Skeletal muscle tissue (tissue), 3 donors: ENCODE measurements at regions not wholly inside any gene's neighbourhood (a gene's known extent, or its start where the extent isn't known, plus 50 kb on each side); places are given as distances from the start of the nearest gene placed in this dataset.

Experiments used
- H3K27ac ChIP-seq: one replicate; pipeline ENCODE4 v1.7.0; 2013; ENCODE audit warnings: mild to moderate bottlenecking, low read depth, low read length, inconsistent platforms
- H3K27me3 ChIP-seq, 3 donors: one replicate each; pipeline ENCODE4 v1.7.0; 2013; ENCODE audit warnings: low read length in 3 of 3; ENCODE audit not compliant: control insufficient read depth in 3 of 3, insufficient read depth in 3 of 3
- H3K36me3 ChIP-seq, 3 donors: one replicate each; pipeline ENCODE4 v1.7.0; 2013; ENCODE audit warnings: low read length in 3 of 3; ENCODE audit not compliant: control insufficient read depth in 3 of 3, insufficient read depth in 3 of 3
- H3K4me1 ChIP-seq, 3 donors: one replicate each; pipeline ENCODE4 v1.7.0; 2013; ENCODE audit warnings: low read length in 3 of 3, mild to moderate bottlenecking in 3 of 3; ENCODE audit not compliant: control insufficient read depth in 3 of 3, insufficient read depth in 3 of 3
- H3K4me3 ChIP-seq, 3 donors: one replicate each; pipeline ENCODE4 v1.7.0; 2013; ENCODE audit warnings: low read length in 3 of 3
- H3K9ac ChIP-seq, 3 donors: one replicate each; pipeline ENCODE4 v1.7.0; 2013; ENCODE audit warnings: low read length in 3 of 3, mild to moderate bottlenecking in 3 of 3, moderate library complexity in 2 of 3, low read depth in 1 of 3
- H3K9me3 ChIP-seq, 3 donors: one replicate each; pipeline ENCODE4 v1.7.0; 2013; ENCODE audit warnings: low read length in 3 of 3; ENCODE audit not compliant: control insufficient read depth in 3 of 3
- donor health status: Osteomylitis.

- Histone ChIP-seq H3K27me3 (no peaks in the 10 kb centered on the region), H3K4me3 (no peak overlapping the region), H3K4me1 (no peaks in the 10 kb centered on the region), H3K9ac (no peak overlapping the region), H3K36me3 (no peaks in the 10 kb centered on the region), H3K9me3 (no peaks in the 10 kb centered on the region), H3K27ac (no peak overlapping the region)
These were observed 580.3 kb upstream of the TMEFF2 start for GRCh38 chr2:192775011-192775410.

- H3K4me1 ChIP-seq, result no peaks in the 10 kb centered on the region
- no peak overlapping the region for H3K4me3 ChIP-seq
- no peak overlapping the region for H3K9ac ChIP-seq
- H3K27ac ChIP-seq, result no peak overlapping the region
- no peaks in the 10 kb centered on the region for H3K27me3 ChIP-seq
- no peaks in the 10 kb centered on the region for H3K9me3 ChIP-seq
- H3K36me3 ChIP-seq, result no peaks in the 10 kb centered on the region
These were observed 578.3 kb upstream of the TMEFF2 start for GRCh38 chr2:192773044-192773443.

GRCh38 chr2:192749611-192750200 is 555.0 kb upstream of the TMEFF2 start:
- H3K36me3 ChIP-seq, result no peaks in the 10 kb centered on the region

GRCh38 chr2:192741889-192742288 is 547.2 kb upstream of the TMEFF2 start:
- H3K9ac ChIP-seq, result no peak overlapping the region
- H3K4me3 ChIP-seq, result no peak overlapping the region
- no peaks in the 10 kb centered on the region for H3K36me3 ChIP-seq
- H3K9me3 ChIP-seq, result no peaks in the 10 kb centered on the region
- H3K4me1 ChIP-seq, result no peaks in the 10 kb centered on the region
- no peaks in the 10 kb centered on the region for H3K27me3 ChIP-seq
- no peak overlapping the region for H3K27ac ChIP-seq

More at GRCh38 chr2:192749611-192750200, 555.0 kb upstream of the TMEFF2 start:
- Histone ChIP-seq H3K9ac (no peak overlapping the region), H3K27me3 (no peaks in the 10 kb centered on the region), H3K4me1 (no peaks in the 10 kb centered on the region), H3K9me3 (peaks cover 0 to 1% (median 0%) of the 10 kb centered on the region in 3 donors), H3K27ac (no peak overlapping the region), H3K4me3 (no peak overlapping the region)

- Histone ChIP-seq H3K27ac (no peak overlapping the region), H3K9me3 (no peaks in the 10 kb centered on the region), H3K4me3 (no peak overlapping the region), H3K9ac (no peak overlapping the region), H3K4me1 (no peaks in the 10 kb centered on the region), H3K27me3 (no peaks in the 10 kb centered on the region), H3K36me3 (no peaks in the 10 kb centered on the region)
These were observed 540.7 kb upstream of the TMEFF2 start for GRCh38 chr2:192735447-192735846.

- Histone ChIP-seq H3K27me3 (no peaks in the 10 kb centered on the region), H3K4me3 (no peak overlapping the region), H3K36me3 (no peaks in the 10 kb centered on the region)
These were observed 534.6 kb upstream of the TMEFF2 start for GRCh38 chr2:192729369-192729768.

GRCh38 chr2:192725991-192726390 is 531.3 kb upstream of the TMEFF2 start:
- no peaks in the 10 kb centered on the region for H3K9me3 ChIP-seq
- H3K27me3 ChIP-seq, result no peaks in the 10 kb centered on the region
- H3K4me1 ChIP-seq, result no peaks in the 10 kb centered on the region
- no peak overlapping the region for H3K4me3 ChIP-seq
- H3K27ac ChIP-seq, result no peak overlapping the region
- no peaks in the 10 kb centered on the region for H3K36me3 ChIP-seq
- no peak overlapping the region for H3K9ac ChIP-seq

More at GRCh38 chr2:192729369-192729768, 534.6 kb upstream of the TMEFF2 start:
- H3K9me3 ChIP-seq, result no peaks in the 10 kb centered on the region
- no peak overlapping the region for H3K27ac ChIP-seq
- no peak overlapping the region for H3K9ac ChIP-seq
- no peaks in the 10 kb centered on the region for H3K4me1 ChIP-seq

GRCh38 chr2:192719629-192720028 is 524.9 kb upstream of the TMEFF2 start:
- Histone ChIP-seq H3K9me3 (no peaks in the 10 kb centered on the region), H3K9ac (no peak overlapping the region), H3K4me3 (no peak overlapping the region), H3K36me3 (no peaks in the 10 kb centered on the region), H3K27ac (no peak overlapping the region), H3K27me3 (no peaks in the 10 kb centered on the region), H3K4me1 (no peaks in the 10 kb centered on the region)

GRCh38 chr2:192718340-192718739 is 523.6 kb upstream of the TMEFF2 start:
- Histone ChIP-seq H3K9ac (no peak overlapping the region), H3K9me3 (no peaks in the 10 kb centered on the region), H3K27ac (no peak overlapping the region), H3K27me3 (no peaks in the 10 kb centered on the region), H3K4me1 (no peaks in the 10 kb centered on the region), H3K36me3 (no peaks in the 10 kb centered on the region), H3K4me3 (no peak overlapping the region)

- H3K27ac ChIP-seq, result no peak overlapping the region
- no peaks in the 10 kb centered on the region for H3K9me3 ChIP-seq
- no peaks in the 10 kb centered on the region for H3K27me3 ChIP-seq
- no peaks in the 10 kb centered on the region for H3K4me1 ChIP-seq
- no peak overlapping the region for H3K4me3 ChIP-seq
- H3K9ac ChIP-seq, result no peak overlapping the region
- no peaks in the 10 kb centered on the region for H3K36me3 ChIP-seq
These were observed 506.2 kb upstream of the TMEFF2 start for GRCh38 chr2:192700934-192701333.
